NCI-H1417 (cell line): ENCODE measurements at regions not wholly inside any gene's neighbourhood (a gene's known extent, or its start where the extent isn't known, plus 50 kb on each side); places are given as distances from the start of the nearest gene placed in this dataset.

Source experiments
- DNase-seq, 3 experiments: peaks; one replicate each; lab custom pipeline; 2025; lab: John Stamatoyannopoulos, UW

GRCh38 chr15:36527235-36528162, 51.9 kb upstream of the CDIN1 start:
- DNase-seq = peak; percentile 4 to 96 (median 66)

- no peak for DNase-seq
Measured at GRCh38 chr15:36529296-36530011, 50.0 kb upstream of the CDIN1 start.
